Suprapubic skin (tissue), 4 donors: ENCODE measurements at regions not wholly inside any gene's neighbourhood (a gene's known extent, or its start where the extent isn't known, plus 50 kb on each side); places are given as distances from the start of the nearest gene placed in this dataset.

Experiments
- DNase-seq, 2 donors: peaks; one replicate each; pipeline ENCODE4 v3.0.0-alpha.2; 2019; ENCODE audit warnings: low spot score in 2 of 2
- H3K27ac ChIP-seq: fragments of 200-600 bp; sonication (generic); one replicate; pipeline ENCODE4 v1.5.1; 2019
- H3K27me3 ChIP-seq: fragments of 200-600 bp; sonication (generic); one replicate; pipeline ENCODE4 v1.5.1; 2019
- H3K36me3 ChIP-seq: fragments of 200-600 bp; sonication (generic); one replicate; pipeline ENCODE4 v1.5.1; 2019
- H3K4me1 ChIP-seq: fragments of 200-600 bp; sonication (generic); one replicate; pipeline ENCODE4 v1.5.1; 2019
- H3K4me3 ChIP-seq: fragments of 200-600 bp; sonication (generic); one replicate; pipeline ENCODE4 v1.5.1; 2019; ENCODE audit warnings: mild to moderate bottlenecking
- H3K9me3 ChIP-seq: fragments of 200-600 bp; sonication (generic); one replicate; pipeline ENCODE4 v1.5.1; 2019
- CTCF ChIP-seq, 2 donors: fragments of 200-600 bp in 1 of 2; fragments of 450-650 bp in 1 of 2; sonication (generic) in 1 of 2; IDR thresholded peaks; one replicate each; pipeline ENCODE4 v1.5.1; 2016 to 2019; ENCODE audit warnings: antibody characterized with exemption in 2 of 2, mild to moderate bottlenecking in 1 of 2, moderate library complexity in 1 of 2
- EP300 ChIP-seq: sonication (generic); formaldehyde crosslinking; IDR thresholded peaks from one replicate; pipeline ENCODE4 v1.6.1; 2017; ENCODE audit warnings: antibody characterized with exemption
- POLR2A ChIP-seq, 2 donors: fragments of 450-650 bp; IDR thresholded peaks; one replicate each; pipeline ENCODE4 v1.6.1; 2017; ENCODE audit warnings: antibody characterized with exemption in 2 of 2, mild to moderate bottlenecking in 2 of 2, moderate library complexity in 2 of 2
- POLR2AphosphoS5 ChIP-seq, 3 donors: sonication (generic); formaldehyde crosslinking; IDR thresholded peaks; one replicate each; pipeline ENCODE4 v1.6.1; 2017; ENCODE audit warnings: antibody characterized with exemption in 3 of 3
- WGBS: methylation state at CpG from one replicate; pipeline ENCODE4 v1.1.5; 2018; 5-methylcytosine and 5-hydroxymethylcytosine counted together

GRCh38 chr6:112874881-112875280 is 527.8 kb downstream of the RFPL4B start:
- Histone ChIP-seq H3K27me3 (no peaks in the 10 kb centered on the region), H3K4me1 (no peaks in the 10 kb centered on the region), H3K36me3 (no peaks in the 10 kb centered on the region), H3K9me3 (no peaks in the 10 kb centered on the region), H3K27ac (no peak overlapping the region), H3K4me3 (no peak overlapping the region)
- 93% methylated on average over 1 of the region's 1 CpG for WGBS
- TF ChIP-seq POLR2AphosphoS5 (IDR thresholded peaks at IDR 0.05) (no peak), CTCF (IDR thresholded peaks at IDR 0.05) (no peak), EP300 (no peak), POLR2A (IDR thresholded peaks at IDR 0.05) (no peak)
- DNase-seq, result no peak

GRCh38 chr6:112877134-112878100 is 530.3 kb downstream of the RFPL4B start:
- H3K4me3 ChIP-seq, result no peak overlapping the region
- no peaks in the 10 kb centered on the region for H3K4me1 ChIP-seq
- no peaks in the 10 kb centered on the region for H3K9me3 ChIP-seq
- DNase-seq, result no peak
- no peak overlapping the region for H3K27ac ChIP-seq
- H3K27me3 ChIP-seq, result no peaks in the 10 kb centered on the region
- TF ChIP-seq EP300 (no peak), POLR2A (IDR thresholded peaks at IDR 0.05) (no peak), POLR2AphosphoS5 (IDR thresholded peaks at IDR 0.05) (no peak), CTCF (IDR thresholded peaks at IDR 0.05) (no peak)
- WGBS, result 61% methylated on average over 4 of the region's 4 CpGs
- H3K36me3 ChIP-seq, result no peaks in the 10 kb centered on the region

GRCh38 chr6:112879920-112880413 is 532.8 kb downstream of the RFPL4B start:
- no peaks in the 10 kb centered on the region for H3K9me3 ChIP-seq
- no peaks in the 10 kb centered on the region for H3K36me3 ChIP-seq
- no peak for TF ChIP-seq CTCF (IDR thresholded peaks at IDR 0.05)
- 83% methylated on average over 5 of the region's 20 CpGs for WGBS
- H3K4me3 ChIP-seq, result no peak overlapping the region
- H3K27ac ChIP-seq, result no peak overlapping the region
- no peaks in the 10 kb centered on the region for H3K27me3 ChIP-seq
- DNase-seq, result no peak
- no peaks in the 10 kb centered on the region for H3K4me1 ChIP-seq

GRCh38 chr6:112881027-112881426 is 533.9 kb downstream of the RFPL4B start:
- no peak for DNase-seq
- Histone ChIP-seq H3K27ac (no peak overlapping the region), H3K36me3 (no peaks in the 10 kb centered on the region), H3K9me3 (no peaks in the 10 kb centered on the region), H3K27me3 (no peaks in the 10 kb centered on the region), H3K4me1 (no peaks in the 10 kb centered on the region), H3K4me3 (no peak overlapping the region)
- no peak for TF ChIP-seq EP300
- TF ChIP-seq CTCF (IDR thresholded peaks at IDR 0.05), result no peak
- no peak for TF ChIP-seq POLR2AphosphoS5 (IDR thresholded peaks at IDR 0.05)
- no peak for TF ChIP-seq POLR2A (IDR thresholded peaks at IDR 0.05)
- WGBS, result 70% methylated on average over 3 of the region's 3 CpGs
